HG03175 (cell line): ENCODE measurements at regions not wholly inside any gene's neighbourhood (a gene's known extent, or its start where the extent isn't known, plus 50 kb on each side); places are given as distances from the start of the nearest gene placed in this dataset.

ENCODE experiments used
- ATAC-seq: cut with Tn5 transposase; IDR thresholded peaks from one replicate; pipeline ENCODE4 v1.9.1; 2021; ENCODE audit warnings: mild to moderate bottlenecking, moderate library complexity; ENCODE audit not compliant: unreplicated experiment

- ATAC-seq: no peak
Measured at GRCh38 chr2:200013906-200014305, 58.5 kb downstream of the MAIP1 start.

- no peak for ATAC-seq
Measured at GRCh38 chr2:200021449-200022114, 66.2 kb downstream of the MAIP1 start.

GRCh38 chr2:200022511-200022910 is 67.1 kb downstream of the MAIP1 start:
- no peak for ATAC-seq

- no peak for ATAC-seq
Measured at GRCh38 chr2:200023570-200023969, 68.2 kb downstream of the MAIP1 start.

GRCh38 chr2:200025717-200026116 is 70.3 kb downstream of the MAIP1 start:
- ATAC-seq: no peak

- ATAC-seq: no peak
Measured at GRCh38 chr2:200026332-200027230, 71.2 kb downstream of the MAIP1 start.

- no peak for ATAC-seq
Measured at GRCh38 chr2:200028998-200029397, 73.6 kb downstream of the MAIP1 start.

- ATAC-seq: no peak
Measured at GRCh38 chr2:200032895-200033294, 77.5 kb downstream of the MAIP1 start.

GRCh38 chr2:200033929-200034328 is 78.5 kb downstream of the MAIP1 start:
- no peak for ATAC-seq

GRCh38 chr2:200034816-200035215 is 79.4 kb downstream of the MAIP1 start:
- ATAC-seq: no peak

GRCh38 chr2:200039724-200040650 is 84.6 kb downstream of the MAIP1 start:
- ATAC-seq: no peak

- ATAC-seq: no peak
Measured at GRCh38 chr2:200040831-200041230, 85.4 kb downstream of the MAIP1 start.

- no peak for ATAC-seq
Measured at GRCh38 chr2:200041639-200042038, 86.3 kb downstream of the MAIP1 start.

GRCh38 chr2:200042102-200042735 is 86.8 kb downstream of the MAIP1 start:
- ATAC-seq: no peak

- no peak for ATAC-seq
Measured at GRCh38 chr2:200042944-200043343, 87.6 kb downstream of the MAIP1 start.

- ATAC-seq: no peak
Measured at GRCh38 chr2:200044453-200044852, 89.1 kb downstream of the MAIP1 start.

- no peak for ATAC-seq
Measured at GRCh38 chr2:200048421-200048820, 93.0 kb downstream of the MAIP1 start.

GRCh38 chr2:200049086-200049485 is 93.7 kb downstream of the MAIP1 start:
- no peak for ATAC-seq

GRCh38 chr2:200050921-200051610 is 95.7 kb downstream of the MAIP1 start:
- ATAC-seq: no peak

GRCh38 chr2:200051611-200051945 is 96.2 kb downstream of the MAIP1 start:
- no peak for ATAC-seq
